Fibroblast of lung (primary cell): ENCODE measurements at regions not wholly inside any gene's neighbourhood (a gene's known extent, or its start where the extent isn't known, plus 50 kb on each side); places are given as distances from the start of the nearest gene placed in this dataset.

Experiments
- DNase-seq, 2 donors: peaks; one replicate each; pipeline versions ENCODE4 v3.0.0 to v3.0.0-alpha.2; 2010; ENCODE audit warnings: low read depth in 2 of 2
- H2AFZ ChIP-seq: 2 replicates; pipeline ENCODE4 v1.5.1; 2012; ENCODE audit warnings: low read length, control low read depth, inconsistent platforms
- H3K27ac ChIP-seq: 2 replicates; pipeline ENCODE4 v1.5.1; 2011; ENCODE audit warnings: low read length, control low read depth; ENCODE audit not compliant: insufficient read depth
- H3K27me3 ChIP-seq: 2 replicates; pipeline ENCODE4 v1.5.1; 2011; ENCODE audit warnings: mild to moderate bottlenecking, low read length; ENCODE audit not compliant: control insufficient read depth, insufficient read depth
- H3K36me3 ChIP-seq: 2 replicates; pipeline ENCODE4 v1.5.1; 2011; ENCODE audit warnings: low read length; ENCODE audit not compliant: control insufficient read depth, insufficient read depth
- H3K4me1 ChIP-seq: 2 replicates; pipeline ENCODE4 v1.5.1; 2011; ENCODE audit warnings: low read length; ENCODE audit not compliant: control insufficient read depth, insufficient read depth; ENCODE audit errors: extremely low read depth
- H3K4me2 ChIP-seq: 2 replicates; pipeline ENCODE4 v1.5.1; 2011; ENCODE audit warnings: low read length, control low read depth; ENCODE audit not compliant: insufficient read depth; ENCODE audit errors: extremely low read depth
- H3K4me3 ChIP-seq, 4 experiments: fragments of 200-600 bp in 1 of 4; sonication (generic) in 1 of 4; replicated peaks in 1 of 4; 2 replicates each; pipeline ENCODE4 v1.5.1; 2011 to 2016; ENCODE audit warnings: low read length in 4 of 4, low read depth in 3 of 4, mild to moderate bottlenecking in 3 of 4, control low read depth in 2 of 4, inconsistent platforms in 1 of 4, mixed read lengths in 1 of 4; ENCODE audit not compliant: insufficient read depth in 1 of 4; ENCODE audit errors: control extremely low read depth in 1 of 4
- H3K79me2 ChIP-seq: 2 replicates; pipeline ENCODE4 v1.5.1; 2012; ENCODE audit warnings: mild to moderate bottlenecking, low read length, inconsistent platforms; ENCODE audit not compliant: control insufficient read depth, insufficient read depth
- H3K9ac ChIP-seq: 2 replicates; pipeline ENCODE4 v1.5.1; 2011; ENCODE audit warnings: mild to moderate bottlenecking, low read length, control low read depth; ENCODE audit not compliant: insufficient read depth
- H3K9me3 ChIP-seq: 2 replicates; pipeline ENCODE4 v1.5.1; 2012; ENCODE audit warnings: low read depth, low read length; ENCODE audit not compliant: control insufficient read depth, insufficient read depth
- H4K20me1 ChIP-seq: 2 replicates; pipeline ENCODE4 v1.5.1; 2011; ENCODE audit warnings: low read length; ENCODE audit not compliant: control insufficient read depth, insufficient read depth; ENCODE audit errors: extremely low read depth
- EZH2 ChIP-seq: IDR thresholded peaks from 2 replicates; pipeline ENCODE4 v1.5.1; 2012; ENCODE audit warnings: low read length, control low read depth, mild to moderate bottlenecking; ENCODE audit errors: missing control alignments
- TF ChIP-seq, protein P1 (sequence below), 2 donors: IDR thresholded peaks in 1 of 2; conservative IDR thresholded peaks in 1 of 2; 1 replicate in 1 of 2; 2 replicates in 1 of 2; pipeline ENCODE4 v1.5.1; 2011 to 2012; ENCODE audit warnings: low read length in 2 of 2, control low read depth in 1 of 2, inconsistent platforms in 1 of 2, low read depth in 1 of 2, mild to moderate bottlenecking in 1 of 2

DNA sequence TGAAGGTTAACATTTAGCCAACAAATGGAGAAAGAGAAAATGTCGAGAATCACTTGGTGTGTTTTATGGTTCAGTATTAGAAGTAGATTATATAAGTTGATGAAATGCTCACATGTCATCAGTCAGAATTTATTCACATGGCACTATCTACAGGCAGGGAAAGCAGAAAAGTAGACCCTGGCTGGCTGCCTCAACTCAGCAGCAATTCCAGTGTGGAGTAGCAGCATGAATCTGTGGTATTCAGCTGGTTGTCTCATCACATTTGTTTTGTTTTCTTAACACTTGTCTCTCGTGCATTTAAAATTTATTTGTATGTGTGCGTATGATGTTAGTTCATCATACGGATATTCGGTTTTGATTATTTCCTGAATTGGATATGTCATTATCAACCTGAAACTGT is 153.5 kb upstream of the OR13F1 start:
- no peak for TF ChIP-seq EZH2
- TF ChIP-seq, protein P1, sequence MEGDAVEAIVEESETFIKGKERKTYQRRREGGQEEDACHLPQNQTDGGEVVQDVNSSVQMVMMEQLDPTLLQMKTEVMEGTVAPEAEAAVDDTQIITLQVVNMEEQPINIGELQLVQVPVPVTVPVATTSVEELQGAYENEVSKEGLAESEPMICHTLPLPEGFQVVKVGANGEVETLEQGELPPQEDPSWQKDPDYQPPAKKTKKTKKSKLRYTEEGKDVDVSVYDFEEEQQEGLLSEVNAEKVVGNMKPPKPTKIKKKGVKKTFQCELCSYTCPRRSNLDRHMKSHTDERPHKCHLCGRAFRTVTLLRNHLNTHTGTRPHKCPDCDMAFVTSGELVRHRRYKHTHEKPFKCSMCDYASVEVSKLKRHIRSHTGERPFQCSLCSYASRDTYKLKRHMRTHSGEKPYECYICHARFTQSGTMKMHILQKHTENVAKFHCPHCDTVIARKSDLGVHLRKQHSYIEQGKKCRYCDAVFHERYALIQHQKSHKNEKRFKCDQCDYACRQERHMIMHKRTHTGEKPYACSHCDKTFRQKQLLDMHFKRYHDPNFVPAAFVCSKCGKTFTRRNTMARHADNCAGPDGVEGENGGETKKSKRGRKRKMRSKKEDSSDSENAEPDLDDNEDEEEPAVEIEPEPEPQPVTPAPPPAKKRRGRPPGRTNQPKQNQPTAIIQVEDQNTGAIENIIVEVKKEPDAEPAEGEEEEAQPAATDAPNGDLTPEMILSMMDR (conservative IDR thresholded peaks at IDR 0.05 in 1 of 2, IDR thresholded peaks at IDR 0.05 in 1 of 2; ENCODE audit: low read depth in 1 of 2, low read length in 2 of 2), result no peak
- H3K36me3 ChIP-seq, result no peaks in the 10 kb centered on the region
- no peaks in the 10 kb centered on the region for H3K27me3 ChIP-seq

DNA sequence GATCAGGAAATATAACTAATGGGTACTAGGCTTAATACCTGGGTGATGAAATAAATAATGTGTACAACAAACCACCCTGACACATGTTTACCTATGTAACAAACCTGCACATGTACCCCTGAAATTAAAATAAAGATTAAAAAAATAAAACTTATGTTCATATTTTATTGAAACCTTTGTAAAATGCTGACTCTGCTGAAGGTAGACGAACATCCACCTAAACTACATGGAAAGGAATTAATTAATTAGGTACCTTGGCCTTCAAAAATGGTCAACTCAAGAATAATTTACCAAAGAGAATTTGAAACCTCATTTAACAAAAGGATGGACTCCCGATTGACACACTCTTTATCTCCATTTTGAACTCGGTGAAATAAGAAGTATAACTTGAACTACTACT is 152.3 kb upstream of the OR13F1 start:
- no peak overlapping the region for H2AFZ ChIP-seq
- TF ChIP-seq, protein P1 (conservative IDR thresholded peaks at IDR 0.05 in 1 of 2, IDR thresholded peaks at IDR 0.05 in 1 of 2; ENCODE audit: low read depth in 1 of 2, low read length in 2 of 2), result no peak
- no peak for TF ChIP-seq EZH2
- no peaks in the 10 kb centered on the region for H3K4me1 ChIP-seq
- H3K27me3 ChIP-seq, result no peaks in the 10 kb centered on the region
- H3K9ac ChIP-seq, result no peak overlapping the region
- no peak overlapping the region for H3K4me3 ChIP-seq
- no peaks in the 10 kb centered on the region for H4K20me1 ChIP-seq
- no peaks in the 10 kb centered on the region for H3K9me3 ChIP-seq
- H3K36me3 ChIP-seq, result no peaks in the 10 kb centered on the region
- DNase-seq, result no peak
- no peak overlapping the region for H3K27ac ChIP-seq
- no peak overlapping the region for H3K4me2 ChIP-seq
- H3K79me2 ChIP-seq, result no peaks in the 10 kb centered on the region

More for the DNA sequence above, 153.5 kb upstream of the OR13F1 start:
- H3K27ac ChIP-seq, result no peak overlapping the region
- H3K4me3 ChIP-seq, result no peak overlapping the region
- no peak overlapping the region for H3K9ac ChIP-seq
- H3K4me2 ChIP-seq, result no peak overlapping the region
- H3K4me1 ChIP-seq, result no peaks in the 10 kb centered on the region
- H4K20me1 ChIP-seq, result no peaks in the 10 kb centered on the region
- H3K79me2 ChIP-seq, result no peaks in the 10 kb centered on the region
- H3K9me3 ChIP-seq, result no peaks in the 10 kb centered on the region
- H2AFZ ChIP-seq, result no peak overlapping the region
- DNase-seq, result no peak

DNA sequence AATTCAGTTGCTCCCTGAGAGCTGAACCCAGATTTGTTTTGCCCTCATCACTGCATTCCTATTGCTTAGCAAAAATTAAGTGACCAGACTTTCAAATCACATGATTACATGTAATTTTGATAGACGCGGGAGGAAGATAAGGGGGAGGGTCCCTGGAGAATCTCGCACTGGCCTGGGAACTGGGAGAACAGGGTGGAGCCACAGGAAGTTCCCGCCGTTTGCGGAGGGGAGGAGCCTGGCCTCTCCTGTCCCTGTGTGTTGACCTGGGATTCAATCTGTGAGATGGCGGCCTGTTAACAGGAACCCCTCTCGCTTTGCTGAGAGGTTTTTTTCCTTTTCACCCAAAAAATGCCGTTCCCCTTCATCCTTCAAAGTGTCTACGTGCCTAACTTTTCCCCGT is 142.9 kb upstream of the OR13F1 start:
- TF ChIP-seq, protein P1 (conservative IDR thresholded peaks at IDR 0.05 in 1 of 2, IDR thresholded peaks at IDR 0.05 in 1 of 2; ENCODE audit: low read depth in 1 of 2, low read length in 2 of 2), result no peak
- no peak for TF ChIP-seq EZH2
- Histone ChIP-seq H3K4me2 (no peak overlapping the region), H3K79me2 (no peaks in the 10 kb centered on the region), H3K27ac (no peak overlapping the region), H3K4me1 (no peaks in the 10 kb centered on the region), H2AFZ (no peak overlapping the region), H4K20me1 (no peaks in the 10 kb centered on the region), H3K4me3 (no peak overlapping the region), H3K9me3 (no peaks in the 10 kb centered on the region), H3K36me3 (no peaks in the 10 kb centered on the region), H3K9ac (no peak overlapping the region), H3K27me3 (no peaks in the 10 kb centered on the region)
- DNase-seq, result no peak
